Lower leg skin (tissue), 4 donors: ENCODE measurements at regions not wholly inside any gene's neighbourhood (a gene's known extent, or its start where the extent isn't known, plus 50 kb on each side); places are given as distances from the start of the nearest gene placed in this dataset.

Experiments used
- DNase-seq, 2 donors: peaks; one replicate each; pipeline ENCODE4 v3.0.0-alpha.2; 2019; ENCODE audit warnings: low spot score in 2 of 2
- H3K4me3 ChIP-seq: fragments of 200-600 bp; sonication (generic); 2 replicates; pipeline ENCODE4 v1.5.1; 2017; ENCODE audit warnings: mild to moderate bottlenecking, low read depth; ENCODE audit not compliant: poor library complexity, severe bottlenecking
- CTCF ChIP-seq, 3 donors: fragments of 450-650 bp; IDR thresholded peaks; one replicate each; pipeline ENCODE4 v1.5.1; 2016; ENCODE audit warnings: antibody characterized with exemption in 3 of 3, mild to moderate bottlenecking in 3 of 3, moderate library complexity in 2 of 3
- POLR2A ChIP-seq, 2 donors: fragments of 450-650 bp; IDR thresholded peaks; one replicate each; pipeline ENCODE4 v1.6.1; 2016 to 2017; ENCODE audit warnings: antibody characterized with exemption in 2 of 2, mild to moderate bottlenecking in 1 of 2, moderate library complexity in 1 of 2
- WGBS, 2 donors: methylation state at CpG; one replicate each; pipeline ENCODE4 v1.1.5; 2018; 5-methylcytosine and 5-hydroxymethylcytosine counted together
- intact Hi-C: fragments of 100-400 bp; cut with DNase I; formaldehyde crosslinking; loops from one replicate; pipeline ENCODE4 v1.15.0; 2023; ENCODE audit warnings: low total_unique reads

GRCh38 chr6:21455071-21455470 lies 138.5 kb upstream of the SOX4 start:
- no peak for TF ChIP-seq CTCF (IDR thresholded peaks at IDR 0.05)
- no peak for TF ChIP-seq POLR2A (IDR thresholded peaks at IDR 0.05)
- H3K4me3 ChIP-seq, result no peak overlapping the region
- DNase-seq, result no peak
- 50 to 62% methylated on average over 6 of the region's 6 CpGs for WGBS, 2 donors
- intact Hi-C loops, result no loop called here

- TF ChIP-seq CTCF (IDR thresholded peaks at IDR 0.05), result no peak
- TF ChIP-seq POLR2A (IDR thresholded peaks at IDR 0.05), result no peak
- intact Hi-C loops, result no loop called here
- DNase-seq, result no peak
- 94% methylated on average over 10 of the region's 10 CpGs for WGBS, 2 donors
- no peak overlapping the region for H3K4me3 ChIP-seq
These were observed 135.9 kb upstream of the SOX4 start for GRCh38 chr6:21457647-21458046.

GRCh38 chr6:21459641-21460040 lies 133.9 kb upstream of the SOX4 start:
- DNase-seq, result no peak
- 84 to 91% methylated on average over 4 of the region's 4 CpGs for WGBS, 2 donors
- intact Hi-C loops, result no loop called here
- TF ChIP-seq POLR2A (IDR thresholded peaks at IDR 0.05) (no peak), CTCF (IDR thresholded peaks at IDR 0.05) (no peak)
- no peak overlapping the region for H3K4me3 ChIP-seq

- intact Hi-C loops, result no loop called here
- TF ChIP-seq CTCF (IDR thresholded peaks at IDR 0.05), result no peak
- no peak for DNase-seq
- H3K4me3 ChIP-seq, result no peak overlapping the region
These were observed 131.6 kb upstream of the SOX4 start for GRCh38 chr6:21461844-21462518.

- intact Hi-C loops, result no loop called here
- no peak for DNase-seq
- TF ChIP-seq CTCF (IDR thresholded peaks at IDR 0.05) (no peak), POLR2A (IDR thresholded peaks at IDR 0.05) (no peak)
- H3K4me3 ChIP-seq, result no peak overlapping the region
- WGBS, 2 donors, result 86 to 88% methylated on average over 2 of the region's 2 CpGs
These were observed 131.1 kb upstream of the SOX4 start for GRCh38 chr6:21462519-21462852.

- TF ChIP-seq POLR2A (IDR thresholded peaks at IDR 0.05) (no peak), CTCF (IDR thresholded peaks at IDR 0.05) (no peak)
- DNase-seq, result no peak
- intact Hi-C loops, result no loop called here
- H3K4me3 ChIP-seq, result no peak overlapping the region
- WGBS, 2 donors, result 94 to 96% methylated on average over 8 of the region's 8 CpGs
These were observed 126.5 kb upstream of the SOX4 start for GRCh38 chr6:21467091-21467490.
